Left forelimb (tissue), 1 donor: ENCODE measurements at regions not wholly inside any gene's neighbourhood (a gene's known extent, or its start where the extent isn't known, plus 50 kb on each side); places are given as distances from the start of the nearest gene placed in this dataset.

Experiments used
- DNase-seq: peaks from one replicate; pipeline ENCODE4 v3.0.0-alpha.2; 2018; ENCODE audit warnings: low spot score

DNA sequence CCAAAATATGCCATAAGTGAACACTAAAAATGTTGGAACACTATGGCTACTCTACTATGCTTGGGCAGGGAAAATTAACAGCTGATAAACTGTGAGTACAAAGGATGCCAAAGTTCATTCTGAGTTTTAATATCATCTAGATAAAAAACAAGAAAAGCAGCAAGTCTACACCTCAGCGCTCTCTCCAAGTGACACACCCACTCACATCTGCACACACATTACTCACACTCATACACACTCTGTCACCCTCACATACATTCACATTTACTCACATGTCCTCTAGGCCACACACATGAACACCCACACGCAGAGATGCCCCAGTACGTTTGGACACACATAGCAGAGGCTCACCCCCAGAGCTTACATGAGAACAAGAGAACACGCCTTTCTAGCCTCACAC, 87.3 kb upstream of the RAB4A start:
- no peak for DNase-seq

DNA sequence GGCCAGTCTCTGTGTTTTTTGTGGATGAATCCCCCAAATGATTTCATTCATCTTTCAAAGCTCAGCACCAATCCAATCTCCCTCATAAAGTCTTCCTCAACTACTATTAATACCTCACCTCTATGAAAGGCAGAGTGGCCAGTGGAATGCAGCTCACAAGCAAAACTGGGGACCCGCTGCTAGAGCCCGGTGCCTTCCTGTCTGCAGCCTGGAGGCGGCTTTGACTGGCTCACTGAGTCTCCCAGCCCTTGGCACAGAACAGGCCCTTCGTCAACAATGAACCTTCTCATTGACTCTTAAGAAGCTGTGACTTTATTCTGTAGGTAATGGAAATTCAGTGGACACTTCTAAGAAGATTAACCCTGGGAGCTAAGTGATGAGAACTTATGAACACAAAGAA, 86.8 kb upstream of the RAB4A start:
- DNase-seq, result no peak

DNA sequence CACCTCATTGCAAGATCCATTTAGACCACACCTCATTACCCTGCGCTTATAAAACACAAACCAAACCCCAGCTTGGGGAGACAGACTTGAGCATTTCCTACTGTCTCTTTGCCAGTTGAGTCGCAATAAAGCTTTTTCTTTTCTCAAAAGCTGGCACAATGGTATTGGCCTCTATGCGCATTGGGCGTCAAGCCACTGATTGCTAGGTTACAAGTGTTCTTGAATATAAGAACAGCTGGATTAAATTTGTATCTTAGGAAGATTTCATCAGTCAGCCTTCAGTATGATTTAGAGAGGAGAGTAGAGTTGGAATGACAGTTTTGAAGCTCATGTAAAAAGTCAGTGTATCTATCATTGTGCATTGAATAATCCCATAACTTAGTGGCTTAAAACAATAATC, 84.9 kb upstream of the RAB4A start:
- no peak for DNase-seq

DNA sequence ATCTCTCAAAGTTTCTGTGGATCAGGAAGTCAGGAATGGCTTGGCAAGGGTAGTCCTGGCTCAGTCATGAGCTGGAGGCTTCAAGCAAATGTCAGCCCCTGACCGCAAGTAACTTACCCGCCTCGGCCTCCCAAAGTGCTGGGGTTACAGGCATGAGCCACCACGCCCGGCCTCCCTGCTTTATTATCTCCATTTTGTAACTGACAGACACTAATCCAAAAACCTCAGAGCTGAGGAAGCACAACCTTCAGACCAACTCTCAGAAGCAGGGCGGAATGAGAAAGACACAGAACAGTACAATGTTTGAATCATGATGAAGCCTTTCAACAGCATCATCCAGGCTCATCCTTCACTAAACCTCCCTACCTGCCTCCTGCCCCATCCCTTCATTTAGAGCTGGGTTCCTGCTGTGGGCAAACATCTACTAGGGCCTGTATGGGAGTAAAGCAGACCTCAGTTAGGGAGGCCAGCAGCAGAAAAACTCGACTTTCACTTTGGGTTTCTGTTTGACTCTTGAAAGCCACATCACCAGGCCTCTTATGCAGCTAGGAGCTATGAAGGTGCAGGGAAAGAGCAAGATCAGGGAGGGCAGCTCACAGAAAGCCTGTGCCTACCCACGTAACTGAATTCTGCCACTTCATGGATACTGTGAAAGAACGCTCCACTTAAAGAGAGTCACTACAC, 84.4 kb upstream of the RAB4A start:
- DNase-seq, result no peak

DNA sequence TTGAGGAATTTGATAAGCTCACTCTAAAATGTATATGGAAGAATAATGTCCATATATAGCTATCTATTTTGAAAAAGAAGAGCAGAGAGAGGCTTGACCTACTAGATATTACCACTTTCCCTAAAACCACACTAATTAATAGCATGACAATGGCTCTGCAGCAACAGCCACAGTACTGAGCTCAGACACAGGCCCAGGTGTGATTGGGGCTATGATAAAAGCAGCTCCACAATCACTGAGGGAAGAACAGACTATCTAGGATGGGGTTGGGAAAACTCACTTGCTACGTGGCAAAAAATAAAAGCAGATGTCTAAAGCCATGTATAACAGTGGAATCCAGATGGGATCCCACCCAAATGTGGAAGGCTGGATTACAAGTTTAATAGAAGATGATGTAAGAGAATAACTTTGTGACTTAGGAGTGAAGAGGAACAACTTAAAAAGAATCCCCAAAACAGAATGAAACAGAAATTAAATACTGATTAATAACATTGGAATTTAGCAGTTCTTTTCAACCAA, 80.8 kb upstream of the RAB4A start:
- DNase-seq, result no peak

DNA sequence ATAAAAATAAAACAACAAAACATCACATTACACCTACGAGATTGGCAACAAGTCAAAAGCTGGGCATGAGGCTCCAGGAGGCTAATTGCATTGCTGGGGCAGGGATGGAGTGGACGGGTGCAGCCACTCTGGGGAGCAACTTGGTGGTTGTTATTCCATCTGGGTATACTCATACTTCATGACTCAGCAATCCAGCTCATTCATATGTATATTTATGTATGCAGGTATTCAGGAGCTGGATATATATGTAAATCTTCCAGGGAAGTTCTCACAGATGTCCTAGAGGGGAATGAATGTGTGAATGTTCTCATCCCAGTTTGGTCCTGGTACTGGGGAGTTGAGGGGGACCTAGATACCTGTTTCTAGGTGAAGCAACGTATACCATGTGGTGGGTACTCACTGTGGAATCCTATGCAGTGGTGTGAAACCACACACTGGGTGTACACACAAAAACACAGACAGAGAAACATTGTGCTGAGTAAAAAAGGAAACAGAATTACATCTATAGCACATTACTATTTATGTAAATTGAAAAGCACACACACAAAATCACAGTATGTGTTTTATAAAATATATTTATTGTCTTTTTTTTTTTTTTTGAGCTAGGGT, 79.7 kb upstream of the RAB4A start:
- no peak for DNase-seq

DNA sequence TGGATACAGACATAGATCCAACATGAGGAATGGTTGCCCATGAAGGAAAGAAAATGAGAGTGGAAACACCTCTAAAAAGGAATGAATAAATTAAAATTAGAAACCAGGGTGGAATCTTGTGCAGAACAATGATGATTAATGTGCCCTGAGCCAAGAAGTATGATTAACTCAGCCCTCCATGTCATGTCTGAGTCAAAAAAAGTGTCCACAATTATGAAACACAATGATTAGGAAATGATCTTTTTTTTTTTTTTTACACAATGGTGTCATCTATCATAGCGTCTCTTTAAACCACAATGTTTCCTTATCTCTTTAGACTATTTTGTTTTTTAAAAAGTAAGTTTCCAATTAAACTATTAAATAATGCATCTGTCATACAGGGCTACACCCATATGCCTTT, 78.9 kb upstream of the RAB4A start:
- DNase-seq, result no peak

DNA sequence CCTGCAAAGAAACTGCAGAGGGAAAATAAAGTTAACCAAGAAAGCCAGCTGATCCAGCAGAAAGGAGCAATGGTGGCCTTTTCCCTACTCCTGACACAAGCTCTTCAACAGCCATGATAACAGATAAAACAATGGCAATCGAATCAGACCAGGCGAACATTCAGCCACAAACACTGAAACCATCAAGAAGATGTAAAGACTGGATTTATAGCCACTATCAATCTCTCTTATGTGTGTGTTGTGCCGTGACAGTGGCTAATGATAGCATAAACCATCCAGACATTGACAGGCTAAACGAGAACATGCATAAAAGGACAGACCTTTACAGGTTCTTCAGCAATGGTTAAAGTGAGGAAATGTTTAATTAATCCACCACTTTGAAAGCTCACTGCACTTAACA, 78.1 kb upstream of the RAB4A start:
- DNase-seq, result no peak

DNA sequence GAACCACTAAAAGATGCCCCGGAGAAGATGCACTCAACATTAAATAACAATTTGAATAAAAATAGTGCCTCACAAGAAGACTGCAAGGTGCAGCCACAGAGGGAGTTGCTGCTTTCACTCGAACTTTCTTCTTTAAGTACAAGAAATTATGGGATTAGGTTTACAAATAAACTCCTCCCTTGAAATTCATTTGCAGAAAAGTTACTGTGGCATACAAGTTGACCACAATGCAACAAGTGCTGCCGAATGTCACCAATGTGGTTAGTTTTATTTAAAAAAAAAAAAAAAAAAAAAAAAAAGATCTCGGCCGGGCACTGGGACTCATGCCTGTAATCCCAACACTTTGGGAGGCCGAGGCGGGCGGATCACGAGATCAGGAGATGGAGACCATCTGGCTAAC, 76.8 kb upstream of the RAB4A start:
- no peak for DNase-seq

DNA sequence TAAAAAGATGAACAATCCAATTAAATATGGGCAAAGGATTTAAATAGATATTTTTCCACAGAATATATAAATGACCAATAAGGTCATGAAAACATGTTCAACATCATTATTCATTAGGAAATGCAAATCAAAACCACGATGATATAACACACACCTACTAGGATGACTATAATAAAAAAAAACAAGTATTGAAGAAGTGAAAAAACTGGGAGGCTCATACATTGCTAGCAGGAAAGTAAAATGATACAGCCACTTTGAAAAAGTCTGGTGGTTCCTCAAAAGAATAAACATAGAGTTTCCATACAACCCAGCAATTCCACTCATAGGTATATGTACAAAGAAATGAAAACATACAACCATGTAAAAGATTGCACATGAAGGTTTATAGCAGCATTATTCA, 75.7 kb upstream of the RAB4A start:
- no peak for DNase-seq

DNA sequence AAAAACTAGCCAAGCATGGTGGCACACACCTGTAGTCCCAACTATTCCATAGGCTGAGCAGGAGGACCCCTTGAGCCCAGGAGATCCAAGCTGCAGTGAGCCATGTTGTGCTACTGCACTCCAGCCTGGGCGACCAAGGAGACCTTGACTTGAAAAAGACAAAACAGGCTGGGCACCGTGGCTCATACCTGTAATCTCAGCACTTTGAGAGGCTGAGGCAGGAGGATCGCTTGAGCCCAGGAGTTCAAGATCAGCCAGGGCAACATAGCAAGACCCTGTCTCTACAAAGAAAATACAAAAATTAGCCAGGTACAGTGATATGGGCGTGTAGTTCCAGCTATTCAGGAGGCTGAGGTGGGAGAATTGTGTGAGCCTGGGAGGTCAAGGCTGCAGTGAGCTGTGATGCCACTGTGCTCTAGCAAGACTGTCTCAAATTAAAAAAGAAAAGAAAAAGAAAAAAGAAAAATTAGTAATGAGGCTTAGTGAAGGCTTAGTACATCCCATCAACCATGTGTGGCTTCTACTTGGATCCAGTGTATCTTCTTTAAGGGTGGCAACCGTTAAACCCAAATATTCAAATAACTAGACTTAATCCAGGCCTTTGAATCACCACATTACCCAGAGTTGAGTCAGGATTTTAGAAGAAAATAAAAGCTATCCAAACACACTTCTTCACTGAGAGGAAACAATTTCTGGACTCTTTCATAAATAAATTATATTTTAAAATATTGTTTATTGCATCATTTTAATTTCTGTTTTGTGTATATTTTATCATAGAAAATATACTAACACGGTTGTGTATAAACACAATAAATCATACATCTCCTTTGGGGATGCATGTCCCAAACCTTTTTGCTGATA, 74.3 kb upstream of the RAB4A start:
- DNase-seq, result no peak

DNA sequence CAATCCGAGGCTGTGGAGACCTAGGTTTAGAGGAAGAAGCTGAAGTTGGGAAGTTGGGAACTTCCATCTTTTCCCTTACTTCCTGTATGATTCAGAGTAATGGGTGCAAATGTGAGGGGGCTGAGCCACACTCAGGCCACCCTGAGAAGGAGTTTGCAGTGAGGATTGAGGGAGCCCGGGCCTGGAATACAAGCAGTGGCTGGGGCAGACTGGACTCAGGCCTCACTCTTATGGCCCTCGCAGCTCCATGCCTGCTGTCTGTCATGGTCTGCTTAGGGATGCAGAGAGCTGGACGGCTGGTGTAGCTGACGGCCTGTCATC, 73.7 kb upstream of the RAB4A start:
- DNase-seq, result no peak

DNA sequence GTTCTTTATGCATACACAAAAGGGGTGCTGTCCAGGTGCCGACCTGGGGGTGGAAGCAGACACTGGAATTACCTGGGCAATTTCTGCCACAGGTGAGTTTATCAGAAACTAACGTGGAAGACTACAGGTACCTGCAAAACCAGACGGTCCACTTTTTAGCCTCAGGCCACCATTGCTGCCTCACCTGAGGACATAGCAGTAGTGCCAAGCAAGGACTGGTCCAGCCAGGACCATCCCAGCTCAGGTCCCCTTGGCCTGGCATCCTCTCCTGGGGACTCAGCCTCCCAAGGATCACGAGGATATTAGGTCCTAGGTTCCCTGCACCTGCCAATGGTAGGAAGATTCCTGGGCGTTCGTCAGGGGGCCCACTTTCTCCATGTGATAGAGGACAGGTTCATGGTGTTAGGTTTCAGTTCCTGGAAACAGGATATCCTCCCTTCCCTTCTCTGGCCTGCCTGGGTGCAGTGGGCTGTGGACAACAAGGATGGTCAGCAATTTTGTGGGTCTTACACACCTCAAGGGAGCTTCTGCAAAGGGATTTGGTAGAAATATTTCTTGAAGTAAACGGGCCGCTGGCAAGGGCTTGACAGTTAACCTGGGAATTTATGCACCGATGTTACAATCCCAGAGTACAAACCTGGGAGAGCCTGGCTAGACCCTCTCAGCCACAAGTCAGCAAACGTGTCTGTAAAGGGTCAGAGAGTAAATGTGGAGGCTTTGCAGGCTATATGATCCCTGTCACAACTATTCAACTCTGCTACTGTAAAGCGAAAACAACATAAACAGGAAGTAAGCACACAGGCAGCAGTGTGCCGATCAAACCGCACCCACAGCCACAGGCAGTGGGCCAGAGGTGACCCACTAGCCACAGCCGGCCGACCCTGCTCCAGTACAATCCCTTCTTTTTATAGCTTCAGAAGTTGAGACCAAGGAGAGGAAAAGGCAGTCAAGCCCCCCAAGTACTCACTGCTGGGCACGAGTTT, 71.4 kb upstream of the RAB4A start:
- DNase-seq, result no peak

DNA sequence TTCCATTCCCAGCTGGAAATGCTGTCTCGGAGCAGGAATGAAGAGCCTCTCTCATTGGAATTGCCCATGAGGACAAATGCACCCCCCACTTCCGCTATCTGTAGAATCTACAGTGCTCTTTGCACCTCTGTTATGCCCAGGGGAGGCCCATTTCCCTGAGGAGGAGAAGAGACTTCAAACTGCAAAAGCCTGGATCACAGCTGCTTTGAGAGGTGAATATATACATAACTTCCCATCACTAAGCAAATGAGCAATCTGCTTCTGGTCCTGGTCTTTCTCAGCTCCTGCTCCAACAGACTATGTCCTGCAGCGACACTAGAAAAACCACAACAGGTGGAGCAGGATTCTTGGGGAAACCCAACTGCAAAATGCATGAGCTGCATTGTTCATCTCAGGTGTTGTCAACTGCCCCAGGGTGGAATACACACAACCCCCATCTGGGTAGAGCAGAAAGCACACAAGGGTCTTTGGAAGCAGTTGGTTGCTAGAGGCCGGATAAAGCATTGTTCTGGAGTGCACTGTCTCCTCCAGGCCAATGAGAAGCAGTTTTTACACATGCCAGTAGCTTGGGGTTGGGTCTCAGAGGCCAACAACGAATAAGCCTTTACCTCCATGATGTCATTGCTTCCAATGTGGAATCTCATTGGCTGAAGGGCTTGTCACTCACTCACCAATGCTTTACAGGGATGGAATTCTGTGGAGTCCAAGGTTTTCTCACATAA, 67.7 kb upstream of the RAB4A start:
- peak; percentile 77 for DNase-seq

DNA sequence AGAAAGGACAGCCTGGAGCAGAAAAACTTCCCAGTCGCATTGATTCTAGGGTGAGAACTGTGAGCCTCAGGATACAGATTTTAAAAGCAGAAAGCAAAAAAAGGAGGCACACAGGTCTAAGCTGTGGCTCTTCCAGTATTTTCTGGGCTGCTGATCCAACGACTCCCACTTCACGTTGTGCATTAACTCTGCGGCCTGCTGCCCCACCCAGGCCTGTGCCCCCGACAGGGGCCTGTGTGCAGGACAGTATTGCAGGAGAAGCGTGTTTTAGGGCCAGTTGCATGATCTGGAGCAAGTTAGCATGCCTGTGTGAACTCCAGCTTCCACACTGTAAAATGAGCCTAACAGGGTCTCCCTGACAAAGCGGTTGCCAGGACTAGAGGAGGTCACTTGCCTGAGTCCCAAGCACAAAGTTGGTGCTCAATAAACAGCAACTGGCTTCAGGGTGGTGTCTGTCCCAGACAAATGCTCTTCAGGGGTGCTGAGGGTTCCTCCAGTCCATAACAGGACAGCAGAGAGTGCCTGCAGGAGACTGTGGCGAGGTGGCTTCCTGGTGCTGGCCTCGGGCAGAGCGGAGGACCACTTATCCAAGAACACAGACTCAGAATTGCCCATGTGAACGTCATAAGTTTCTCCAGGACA, 66.8 kb upstream of the RAB4A start:
- DNase-seq, result no peak

DNA sequence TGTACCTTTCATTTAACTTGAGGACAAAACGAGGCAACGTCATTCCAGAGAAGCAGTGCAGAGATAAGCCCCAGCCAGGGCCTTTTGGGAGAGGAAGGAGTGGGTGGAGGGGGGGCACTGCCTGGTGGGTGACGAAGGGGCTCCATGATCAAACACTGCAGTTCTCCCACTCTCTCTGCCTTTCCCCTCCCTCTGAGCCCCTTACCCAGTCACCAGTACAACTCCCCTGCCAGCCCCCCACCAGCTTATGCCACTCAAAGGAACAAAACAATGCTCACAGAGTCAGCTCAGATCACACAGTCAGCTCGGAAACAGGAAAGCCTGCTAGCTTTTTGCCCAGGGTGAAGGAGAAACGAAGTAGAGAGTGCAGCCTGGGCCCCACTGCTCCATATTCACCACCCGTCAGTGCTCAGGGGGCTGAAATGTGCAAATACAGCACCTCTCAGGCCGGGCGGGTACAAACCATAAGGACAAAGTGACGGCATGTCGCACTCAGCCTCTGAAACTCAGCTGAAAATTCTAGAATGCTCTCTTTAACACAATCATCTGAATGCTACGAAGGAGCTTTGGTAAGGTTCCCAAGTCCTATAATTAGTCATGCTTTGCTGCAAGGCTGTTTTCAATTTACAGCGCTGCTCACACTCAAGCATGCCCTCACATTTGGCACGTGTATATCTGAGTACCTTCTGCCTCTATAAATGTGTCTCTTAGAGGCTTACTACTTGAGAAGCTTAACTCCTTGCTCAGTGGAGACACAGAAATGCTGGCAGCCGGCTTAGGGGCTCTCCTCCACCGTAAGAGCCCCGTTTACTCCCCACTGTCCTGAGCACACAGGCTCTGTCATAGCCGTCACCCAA, 65.8 kb upstream of the RAB4A start:
- no peak for DNase-seq

DNA sequence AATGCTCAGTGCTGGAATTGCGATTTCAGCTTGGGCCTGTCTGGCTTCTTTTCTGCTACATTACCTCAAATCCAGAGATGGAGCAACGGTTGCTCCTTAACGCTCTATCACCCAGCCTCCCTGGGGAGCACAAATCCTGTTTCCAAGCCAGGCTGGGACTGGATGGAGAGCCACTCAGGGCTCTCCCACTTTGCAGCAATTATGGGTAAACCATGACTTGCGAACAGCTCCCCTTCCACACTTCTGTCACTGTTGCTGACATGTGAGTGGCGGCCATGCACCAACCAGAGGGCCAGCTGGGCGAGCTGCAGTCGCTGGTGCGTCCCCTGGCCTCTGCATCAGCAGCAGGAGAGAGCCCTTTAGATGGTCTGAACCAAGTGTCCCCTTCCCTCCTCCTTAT, 65.1 kb upstream of the RAB4A start:
- no peak for DNase-seq

DNA sequence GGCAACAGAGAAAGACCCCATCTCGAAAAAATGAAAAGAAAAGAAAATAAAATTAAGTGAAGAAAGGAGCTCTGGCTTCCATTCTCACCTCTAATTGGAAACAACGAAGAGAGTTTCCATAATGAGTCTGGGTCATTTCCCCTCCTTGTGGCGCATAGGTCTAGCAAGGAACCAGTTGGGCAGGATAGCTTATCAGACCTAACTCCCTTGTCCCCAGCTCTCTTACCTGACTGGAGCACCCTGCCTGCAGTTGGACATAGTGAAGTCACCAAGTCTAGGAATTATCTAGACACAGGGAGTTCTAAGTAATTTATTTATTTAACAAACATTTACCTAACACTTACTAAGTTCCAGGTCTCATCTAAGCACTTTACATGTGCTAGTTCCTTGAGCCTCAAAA, 63.0 kb upstream of the RAB4A start:
- DNase-seq, result no peak

DNA sequence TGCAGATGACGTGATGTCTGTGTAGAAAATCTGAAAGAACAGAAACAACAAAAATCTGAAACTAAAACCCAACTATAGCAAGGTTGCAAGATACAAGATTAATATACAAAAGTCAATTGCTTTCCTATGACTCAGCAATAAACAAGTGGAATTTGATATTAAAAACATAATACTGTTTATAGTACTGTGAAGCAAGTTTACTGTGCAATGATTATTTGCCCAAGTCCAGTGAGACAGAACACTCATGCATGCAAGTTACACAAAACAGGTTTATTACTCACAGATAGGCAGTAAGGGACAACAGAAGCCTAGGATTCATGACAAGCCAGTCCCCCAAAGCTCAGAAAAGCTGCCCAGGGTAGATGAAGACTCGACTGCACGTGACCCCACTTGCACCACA, 62.4 kb upstream of the RAB4A start:
- DNase-seq, result no peak

DNA sequence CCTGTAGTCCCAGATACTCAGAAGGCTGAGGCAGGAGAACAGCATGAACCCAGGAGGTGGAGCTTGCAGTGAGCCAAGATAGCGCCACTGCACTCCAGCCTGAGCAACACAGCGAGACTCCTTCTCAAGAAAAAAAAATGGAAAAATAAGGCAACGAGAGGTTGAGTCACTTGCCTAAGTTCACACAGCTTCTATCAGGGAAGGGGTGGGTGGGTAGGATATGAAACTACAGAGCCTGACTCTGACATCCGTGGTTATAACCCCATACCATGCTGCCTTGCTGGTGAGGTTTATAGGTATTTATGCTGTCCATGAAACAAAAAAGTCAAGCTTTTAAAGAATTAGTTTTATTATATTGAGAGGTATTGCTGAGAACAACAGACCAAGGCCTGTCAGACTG, 61.5 kb upstream of the RAB4A start:
- DNase-seq, result no peak
